ENCODE measurements at regions not wholly inside any gene's neighbourhood (a gene's known extent, or its start where the extent isn't known, plus 50 kb on each side); places are given as distances from the start of the nearest gene placed in this dataset.

DNA sequence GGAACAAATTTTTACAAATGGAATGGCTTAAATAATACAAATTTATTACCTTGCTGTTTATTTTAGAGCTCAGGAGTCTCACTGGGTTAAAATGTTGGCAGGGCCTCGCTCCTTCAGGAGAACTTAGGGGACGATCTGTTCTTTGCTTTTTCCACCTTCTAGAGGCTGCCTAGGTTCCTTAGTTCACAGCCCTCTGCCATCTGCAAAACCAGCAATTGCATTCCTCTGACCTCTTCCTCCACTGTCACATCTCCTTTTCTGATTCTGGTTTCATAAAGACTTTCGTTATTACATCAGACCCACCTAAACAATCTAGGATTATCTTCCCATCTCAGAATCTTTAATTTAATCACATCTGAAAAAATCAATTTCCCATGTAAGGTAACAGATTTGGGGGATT is 249.6 kb upstream of the SPRY2 start:
- no peak for DNase-seq (ENCODE audit: low read depth)

- no peak for DNase-seq (ENCODE audit: low read depth)
Measured at GRCh38 chr13:80586356-80586755, 245.4 kb upstream of the SPRY2 start.

GRCh38 chr13:80585531-80585930 is 244.6 kb upstream of the SPRY2 start:
- no peak for DNase-seq (ENCODE audit: low read depth)

- no peak for DNase-seq (ENCODE audit: low read depth)
Measured at GRCh38 chr13:80584785-80585184, 243.9 kb upstream of the SPRY2 start.

DNA sequence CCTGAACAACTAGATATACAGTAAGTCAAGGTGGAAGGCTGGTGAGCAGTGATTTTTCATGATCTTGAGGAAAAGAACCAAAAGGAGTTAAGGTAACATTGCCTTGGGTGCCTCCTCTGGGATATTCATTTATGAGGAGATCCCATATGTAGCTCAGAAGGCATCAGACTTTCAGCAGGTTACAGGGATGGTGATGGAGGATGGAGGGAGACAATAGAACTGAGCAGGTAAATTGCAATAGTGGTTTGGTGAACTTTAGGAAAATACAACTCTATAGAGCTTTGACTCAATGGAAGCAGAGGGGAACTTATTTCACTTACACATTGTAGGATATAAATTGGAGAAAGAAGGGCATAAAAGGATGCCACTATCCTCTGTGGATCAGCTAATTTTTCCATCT is 243.4 kb upstream of the SPRY2 start:
- no peak for DNase-seq (ENCODE audit: low read depth)

- DNase-seq (ENCODE audit: low read depth) = no peak
Measured at GRCh38 chr13:80577926-80578670, 237.2 kb upstream of the SPRY2 start.

DNA sequence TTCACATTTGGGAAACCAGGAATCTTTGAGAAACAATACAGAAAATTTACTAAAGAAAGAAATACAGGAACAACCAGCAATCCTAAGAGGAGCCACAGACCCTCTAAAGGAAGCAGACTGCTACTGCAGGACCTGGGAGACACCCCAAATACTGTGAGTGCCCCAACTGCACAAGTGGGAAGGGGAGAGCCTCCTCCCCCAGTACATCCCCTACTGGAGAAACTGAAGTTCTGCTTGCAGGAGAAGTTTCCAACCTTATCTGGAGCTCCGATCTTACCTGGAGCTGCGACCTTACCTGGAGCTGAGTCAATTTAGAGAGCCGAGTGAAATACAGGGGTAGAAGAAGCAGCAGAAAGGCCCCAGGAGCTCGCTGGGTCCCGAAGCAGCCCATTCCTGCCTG is 236.4 kb upstream of the SPRY2 start:
- no peak for DNase-seq (ENCODE audit: low read depth)

DNA sequence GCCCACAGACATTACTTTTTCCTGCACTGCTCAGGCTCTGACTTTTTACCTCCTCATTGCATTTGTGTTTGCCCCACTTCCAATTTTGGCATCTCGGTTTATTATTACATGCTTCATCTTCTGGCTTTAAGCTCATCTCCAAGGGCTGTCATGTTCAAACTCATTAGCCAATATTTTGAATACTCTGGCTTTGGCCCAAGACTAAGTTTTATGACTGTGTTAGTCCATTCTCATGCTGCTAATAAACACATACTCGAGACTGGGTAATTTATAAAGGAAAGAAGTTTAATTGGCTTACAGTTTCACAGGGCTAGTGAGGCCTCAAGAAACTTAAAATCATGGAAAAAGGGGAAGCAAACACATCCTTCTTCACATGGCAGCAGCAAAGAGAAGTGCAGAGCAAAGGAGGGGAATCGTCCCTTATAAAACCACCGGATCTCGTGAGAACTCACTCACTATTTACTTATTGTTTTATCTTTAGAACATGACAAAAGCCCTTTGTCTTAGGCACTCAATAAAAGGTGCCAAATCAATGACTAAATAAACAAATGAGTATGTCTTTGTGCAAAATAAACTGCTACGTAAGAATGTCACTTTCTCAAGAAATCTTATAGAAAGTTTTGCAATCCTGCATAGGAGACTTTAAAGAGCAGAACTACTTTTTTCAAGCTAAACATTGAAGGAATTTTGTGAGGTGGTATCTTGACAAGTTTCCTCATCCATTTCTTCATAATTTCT is 233.4 kb upstream of the SPRY2 start:
- DNase-seq (ENCODE audit: low read depth) = no peak

DNA sequence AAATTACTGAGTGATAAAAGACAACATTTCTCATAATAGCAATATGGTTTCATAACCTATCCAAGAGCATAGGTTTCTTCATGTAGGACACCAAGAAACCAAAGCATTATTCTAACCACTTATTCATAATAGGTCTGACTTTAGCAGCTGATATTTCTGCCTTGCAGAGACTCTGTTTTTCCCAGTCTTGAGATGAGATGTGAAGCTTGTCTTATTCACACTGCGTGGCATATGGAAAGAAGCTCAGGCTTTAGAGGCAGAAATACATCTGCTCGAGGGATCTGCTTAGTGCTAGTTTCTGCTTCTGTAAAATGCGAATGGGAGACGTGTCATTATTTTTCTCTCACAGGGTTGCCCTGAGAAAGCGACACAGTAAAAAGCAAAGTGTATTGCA is 232.0 kb upstream of the SPRY2 start:
- no peak for DNase-seq (ENCODE audit: low read depth)

DNA sequence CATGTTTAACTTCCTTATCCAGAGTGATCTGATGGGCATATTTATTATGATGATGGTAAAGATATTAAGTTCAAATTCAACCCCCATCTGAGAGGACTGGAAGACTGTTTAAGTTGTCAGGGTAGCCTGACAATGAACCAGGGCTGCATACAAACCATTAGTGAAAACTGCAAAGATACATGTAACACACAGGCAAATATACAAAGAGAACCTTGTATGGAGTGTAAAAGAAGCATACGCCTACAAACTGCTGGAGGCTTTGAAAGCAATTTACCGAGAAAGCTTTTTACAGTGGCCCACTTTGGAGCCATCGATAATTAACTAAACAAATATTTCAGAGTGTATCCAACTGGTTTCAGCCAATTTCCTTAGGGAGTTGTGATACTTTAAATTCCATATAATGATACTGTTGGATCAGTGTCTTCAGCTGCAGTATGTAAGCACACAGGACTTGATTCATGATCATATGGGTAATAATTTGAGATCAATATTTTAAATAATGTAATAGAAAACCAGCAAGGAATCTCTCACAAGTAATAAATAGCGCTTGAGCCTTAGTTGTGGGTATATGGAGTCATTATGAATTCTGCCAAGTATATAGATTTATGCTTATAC is 231.5 kb upstream of the SPRY2 start:
- no peak for DNase-seq (ENCODE audit: low read depth)

DNA sequence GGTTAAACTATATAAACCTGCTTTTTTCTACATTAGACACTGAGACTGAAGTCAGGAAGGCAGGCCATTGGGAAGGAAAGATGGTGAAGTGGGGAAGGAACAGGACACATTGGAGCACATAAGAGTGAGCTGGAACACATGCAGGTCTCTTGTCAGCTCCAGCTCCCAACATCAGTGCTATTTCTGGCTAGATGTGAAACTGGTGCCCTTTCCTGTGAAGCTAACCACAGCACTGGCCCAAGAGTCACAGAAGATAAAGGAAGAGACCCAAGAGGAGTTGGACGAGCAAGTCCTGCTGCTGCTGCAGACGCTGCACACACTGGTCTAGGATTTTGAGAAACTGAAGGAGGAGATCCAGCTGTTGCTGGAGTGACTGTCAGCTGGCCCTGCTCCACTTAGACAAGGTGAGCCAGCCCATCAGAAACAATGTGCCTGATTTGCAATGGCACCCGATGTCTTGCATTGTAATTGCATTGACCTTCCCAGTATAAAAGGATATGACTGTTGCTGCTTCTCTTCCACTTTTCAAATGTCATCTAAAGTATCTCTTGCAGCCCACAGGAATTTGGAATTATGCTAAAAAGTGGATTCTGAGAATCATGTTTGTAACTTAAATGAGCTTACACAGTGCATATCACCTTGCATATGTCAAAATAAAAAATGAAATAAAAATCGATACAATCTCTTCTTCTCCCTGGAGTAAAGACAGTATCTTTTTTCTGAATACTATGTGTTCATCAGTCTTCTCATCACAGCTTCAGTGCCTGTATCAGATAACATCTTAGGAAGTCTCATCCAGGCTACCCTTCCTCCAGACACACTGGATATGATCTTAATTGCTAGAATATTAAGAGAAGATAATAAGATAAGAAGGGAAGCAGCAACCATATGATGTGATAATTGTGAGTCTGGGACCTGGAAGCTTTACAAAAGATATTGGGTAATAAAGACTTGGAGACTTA is 230.7 kb upstream of the SPRY2 start:
- DNase-seq (ENCODE audit: low read depth) = no peak

- no peak for DNase-seq (ENCODE audit: low read depth)
Measured at GRCh38 chr13:80563439-80563838, 222.5 kb upstream of the SPRY2 start.

DNA sequence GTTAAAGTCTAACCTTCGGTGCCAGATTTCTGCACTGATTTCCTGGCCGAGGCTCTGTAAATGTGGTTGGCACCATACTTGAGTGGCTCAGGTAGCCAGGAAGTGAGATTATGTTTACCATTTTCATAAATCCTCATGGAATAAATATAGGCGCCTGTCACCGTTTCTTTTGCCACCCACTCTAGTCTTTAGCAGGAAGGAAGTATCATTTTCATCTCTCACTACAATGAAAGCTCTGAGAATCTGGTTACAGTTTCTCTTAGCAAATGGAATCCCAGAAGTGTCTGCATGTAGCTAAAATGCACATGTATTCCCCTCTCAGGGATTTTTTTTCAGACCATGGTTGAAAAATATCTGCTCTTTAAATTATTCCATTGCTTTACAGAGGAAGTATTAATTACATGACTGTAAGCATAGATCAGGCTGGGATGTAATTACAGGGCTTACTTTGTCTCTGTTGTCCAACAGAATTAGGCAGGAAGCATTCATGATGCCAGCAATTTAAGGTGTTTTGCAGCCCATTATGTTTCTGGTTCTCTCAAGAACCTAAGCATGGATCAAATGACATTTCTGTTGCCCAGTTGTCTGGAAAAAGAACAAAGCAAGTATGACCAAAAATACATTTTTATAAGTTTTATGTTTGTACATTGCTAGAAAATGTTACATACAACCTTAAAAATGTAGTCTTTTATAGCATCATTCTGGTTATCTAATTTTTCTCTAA is 221.7 kb upstream of the SPRY2 start:
- DNase-seq (ENCODE audit: low read depth) = no peak

GRCh38 chr13:80560609-80561008 is 219.7 kb upstream of the SPRY2 start:
- no peak for DNase-seq (ENCODE audit: low read depth)

GRCh38 chr13:80559944-80560343 is 219.0 kb upstream of the SPRY2 start:
- DNase-seq (ENCODE audit: low read depth) = no peak

- no peak for DNase-seq (ENCODE audit: low read depth)
Measured at GRCh38 chr13:80558074-80558473, 217.1 kb upstream of the SPRY2 start.

DNA sequence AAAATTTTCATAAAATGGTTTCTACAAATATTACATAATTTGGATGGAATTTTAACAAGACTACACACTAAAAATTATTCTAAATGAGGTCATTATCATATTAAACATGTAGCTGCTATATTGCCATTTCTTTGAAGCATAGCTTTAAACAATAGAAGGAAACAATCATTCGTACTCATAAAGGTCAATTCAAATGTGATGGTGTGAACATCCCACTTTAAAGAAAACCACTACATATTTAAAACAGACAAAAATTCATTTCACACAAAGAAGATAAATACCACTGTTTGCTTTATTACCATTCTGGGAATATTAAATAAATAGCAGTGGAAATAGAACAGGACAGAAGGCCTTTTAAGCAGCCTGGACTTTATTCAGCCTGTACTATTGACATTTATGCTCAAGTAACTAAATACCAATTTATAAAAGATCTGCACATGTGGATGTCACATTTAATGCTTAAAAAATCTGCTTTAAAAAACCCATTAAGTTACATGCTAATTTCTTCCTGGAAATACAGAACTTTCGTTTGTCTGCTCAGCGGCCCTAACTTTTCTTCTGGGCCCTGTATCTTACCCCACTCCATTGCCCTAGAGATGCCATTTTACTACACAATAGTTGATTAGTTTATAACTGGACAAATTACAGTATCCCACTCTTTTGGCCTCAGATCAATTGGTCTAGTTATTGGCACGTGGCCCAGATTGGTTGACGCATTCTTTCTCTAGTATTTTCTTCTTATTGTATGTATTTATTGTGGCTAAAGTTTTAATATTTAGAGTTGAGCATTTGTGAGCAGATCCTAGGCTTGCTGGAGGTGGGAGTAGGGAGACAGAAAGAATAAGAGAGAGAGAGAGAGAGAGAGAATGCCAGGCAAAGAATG is 215.1 kb upstream of the SPRY2 start:
- no peak for DNase-seq (ENCODE audit: low read depth)

GRCh38 chr13:80552851-80553440 is 212.0 kb upstream of the SPRY2 start:
- no peak for DNase-seq (ENCODE audit: low read depth)

- no peak for DNase-seq (ENCODE audit: low read depth)
Measured at GRCh38 chr13:80551650-80552497, 210.9 kb upstream of the SPRY2 start.

Measured in activated gamma-delta T cell treated with anti-CD3 and anti-CD28 coated beads, Interleukin-2, amount 50 U/mL, for 16 hours (primary cell).